Mesenchymal stem cell (in vitro differentiated cells and primary cell): ENCODE measurements at regions not wholly inside any gene's neighbourhood (a gene's known extent, or its start where the extent isn't known, plus 50 kb on each side); places are given as distances from the start of the nearest gene placed in this dataset.
A peak's percentile ranks its signal among the peaks of the same experiment; 100 is the strongest.

Experiments used
- DNase-seq: peaks from one replicate; pipeline ENCODE4 v3.0.0-alpha.2; 2013
- H2AFZ ChIP-seq: one replicate; pipeline ENCODE4 v1.6.1; 2013; ENCODE audit warnings: low read depth, mild to moderate bottlenecking, control low read depth, inconsistent platforms, low read length, moderate library complexity
- H2AK5ac ChIP-seq: 2 replicates; pipeline ENCODE4 v1.6.1; 2013; ENCODE audit warnings: low read length, moderate library complexity, mild to moderate bottlenecking, inconsistent platforms; ENCODE audit not compliant: severe bottlenecking
- H2BK120ac ChIP-seq: one replicate; pipeline ENCODE4 v1.6.1; 2013; ENCODE audit warnings: low read depth, mild to moderate bottlenecking, inconsistent platforms, low read length, moderate library complexity
- H2BK12ac ChIP-seq, 2 experiments: one replicate each; pipeline ENCODE4 v1.6.1; 2013; ENCODE audit warnings: inconsistent platforms in 2 of 2, low read length in 2 of 2, mild to moderate bottlenecking in 2 of 2, moderate library complexity in 2 of 2, control low read depth in 1 of 2
- H2BK15ac ChIP-seq: one replicate; pipeline ENCODE4 v1.6.1; 2013; ENCODE audit warnings: mild to moderate bottlenecking, low read depth, inconsistent platforms; ENCODE audit not compliant: poor library complexity, severe bottlenecking
- H2BK5ac ChIP-seq: 2 replicates; pipeline ENCODE4 v1.6.1; 2013; ENCODE audit warnings: low read depth, mild to moderate bottlenecking, low read length, control low read depth, inconsistent platforms; ENCODE audit not compliant: poor library complexity, severe bottlenecking
- H3K14ac ChIP-seq, 2 experiments: one replicate each; pipeline ENCODE4 v1.6.1; 2013; ENCODE audit warnings: inconsistent platforms in 2 of 2, low read length in 2 of 2, control low read depth in 1 of 2, mild to moderate bottlenecking in 1 of 2, moderate library complexity in 1 of 2
- H3K18ac ChIP-seq, 2 experiments: one replicate each; pipeline ENCODE4 v1.6.1; 2013; ENCODE audit warnings: inconsistent platforms in 2 of 2, low read length in 2 of 2, control low read depth in 1 of 2, low read depth in 1 of 2, mild to moderate bottlenecking in 1 of 2
- H3K23ac ChIP-seq, 2 experiments: one replicate each; pipeline ENCODE4 v1.6.1; 2013; ENCODE audit warnings: inconsistent platforms in 2 of 2, low read length in 2 of 2, mild to moderate bottlenecking in 2 of 2, moderate library complexity in 2 of 2, control low read depth in 1 of 2
- H3K27ac ChIP-seq: 2 replicates; pipeline ENCODE4 v1.5.1; 2013; ENCODE audit warnings: mild to moderate bottlenecking, moderate library complexity, low read length, control low read depth, inconsistent platforms; ENCODE audit not compliant: poor library complexity, severe bottlenecking
- H3K27me3 ChIP-seq, 2 experiments: 2 replicates each; pipeline versions ENCODE4 v1.6.1 to v1.7.0; 2013; ENCODE audit warnings: low read length in 2 of 2, mild to moderate bottlenecking in 2 of 2, moderate library complexity in 2 of 2, control low read depth in 1 of 2, inconsistent platforms in 1 of 2; ENCODE audit not compliant: control insufficient read depth in 1 of 2, insufficient read depth in 1 of 2
- H3K36me3 ChIP-seq, 2 experiments: 2 replicates each; pipeline versions ENCODE4 v1.6.1 to v1.7.0; 2013; ENCODE audit warnings: low read length in 2 of 2, control low read depth in 1 of 2, inconsistent platforms in 1 of 2, low read depth in 1 of 2, mild to moderate bottlenecking in 1 of 2; ENCODE audit not compliant: insufficient read depth in 2 of 2, control insufficient read depth in 1 of 2
- H3K4ac ChIP-seq, 2 experiments: one replicate each; pipeline ENCODE4 v1.6.1; 2013; ENCODE audit warnings: inconsistent platforms in 2 of 2, low read length in 2 of 2, mild to moderate bottlenecking in 2 of 2, moderate library complexity in 2 of 2, control low read depth in 1 of 2, low read depth in 1 of 2
- H3K4me1 ChIP-seq: 2 replicates; pipeline ENCODE4 v1.6.1; 2013; ENCODE audit warnings: low read depth, low read length, control low read depth; ENCODE audit not compliant: control insufficient read depth, insufficient read depth
- H3K4me2 ChIP-seq: 2 replicates; pipeline ENCODE4 v1.6.1; 2013; ENCODE audit warnings: low read length, mild to moderate bottlenecking, inconsistent platforms; ENCODE audit not compliant: poor library complexity, severe bottlenecking
- H3K4me3 ChIP-seq, 2 experiments: 2 replicates each; pipeline versions ENCODE4 v1.5.1 to v1.7.0; 2013; ENCODE audit warnings: low read length in 2 of 2, mild to moderate bottlenecking in 2 of 2, control low read depth in 1 of 2, low read depth in 1 of 2; ENCODE audit not compliant: insufficient read depth in 1 of 2
- H3K79me1 ChIP-seq: replicated peaks from 2 replicates; pipeline ENCODE4 v1.6.1; 2013; ENCODE audit warnings: mild to moderate bottlenecking, control low read depth, low read length, inconsistent platforms; ENCODE audit not compliant: poor library complexity, severe bottlenecking
- H3K9ac ChIP-seq: 2 replicates; pipeline ENCODE4 v1.7.0; 2013; ENCODE audit warnings: mild to moderate bottlenecking, low read length, moderate library complexity
- H3K9me3 ChIP-seq: 2 replicates; pipeline ENCODE4 v1.7.0; 2013; ENCODE audit warnings: mild to moderate bottlenecking, low read length; ENCODE audit not compliant: control insufficient read depth
- H4K8ac ChIP-seq: one replicate; pipeline ENCODE4 v1.6.1; 2013; ENCODE audit warnings: inconsistent platforms, mild to moderate bottlenecking, low read length, moderate library complexity
- H4K91ac ChIP-seq: one replicate; pipeline ENCODE4 v1.6.1; 2013; ENCODE audit warnings: mild to moderate bottlenecking, low read length, inconsistent platforms
- whole genome bisulfite sequencing: methylation state at CpG from one replicate; pipeline ENCODE4 v1.1.7; 2013; ENCODE audit warnings: mixed read lengths; 5-methylcytosine and 5-hydroxymethylcytosine counted together

DNA sequence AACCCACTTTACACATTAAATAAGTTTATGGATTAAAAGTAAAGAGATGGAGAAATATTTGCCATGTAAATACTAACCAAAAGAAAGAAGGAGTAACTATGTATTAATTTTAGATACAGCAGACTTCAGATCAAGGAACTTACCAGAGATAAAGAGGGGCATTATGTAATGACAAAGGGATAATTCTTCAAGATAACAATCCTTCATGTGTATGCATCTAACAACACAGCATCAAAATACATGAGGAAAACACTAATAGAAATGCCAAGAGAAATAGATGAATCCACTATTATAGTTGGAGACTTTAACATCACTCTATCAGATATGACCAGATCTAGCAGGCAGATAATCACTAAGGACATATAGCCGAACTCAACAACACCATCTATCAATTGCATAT is 149.8 kb upstream of the ANKRD55 start:
- Histone ChIP-seq H3K18ac (no peak overlapping the region), H3K14ac (no peak overlapping the region), H2BK12ac (no peak overlapping the region), H3K4me1 (no peaks in the 10 kb centered on the region), H3K79me1 (no peaks in the 10 kb centered on the region), H2BK15ac (no peak overlapping the region), H3K27me3 (peaks cover 0 to 3% of the 10 kb centered on the region in 2 experiments), H3K27ac (no peak overlapping the region), H4K91ac (no peak overlapping the region), H3K9ac (no peak overlapping the region), H3K4ac (no peak overlapping the region), H3K36me3 (no peaks in the 10 kb centered on the region), H2BK120ac (no peak overlapping the region), H2AK5ac (no peak overlapping the region), H3K23ac (no peak overlapping the region), H3K4me3 (no peak overlapping the region), H2BK5ac (no peak overlapping the region), H3K9me3 (no peaks in the 10 kb centered on the region), H3K4me2 (no peak overlapping the region), H2AFZ (no peak overlapping the region), H4K8ac (no peak overlapping the region)
- no peak for DNase-seq
- 92% methylated on average over 1 of the region's 1 CpG for WGBS

GRCh38 chr5:56377573-56377972 is 144.4 kb upstream of the ANKRD55 start:
- no peaks in the 10 kb centered on the region for H3K36me3 ChIP-seq
- no peak overlapping the region for H3K27ac ChIP-seq
- no peaks in the 10 kb centered on the region for H3K4me1 ChIP-seq

GRCh38 chr5:56376128-56376527 is 143.0 kb upstream of the ANKRD55 start:
- H3K4me3 ChIP-seq: no peak overlapping the region
- H3K9ac ChIP-seq: no peak overlapping the region
- no peak overlapping the region for H4K91ac ChIP-seq
- no peak for DNase-seq
- no peak overlapping the region for H3K27ac ChIP-seq
- H2AK5ac ChIP-seq: no peak overlapping the region
- no peak overlapping the region for H4K8ac ChIP-seq
- H2BK120ac ChIP-seq: no peak overlapping the region
- WGBS: 98% methylated on average over 2 of the region's 2 CpGs
- no peaks in the 10 kb centered on the region for H3K79me1 ChIP-seq
- H2BK5ac ChIP-seq: no peak overlapping the region
- no peaks in the 10 kb centered on the region for H3K4me1 ChIP-seq
- no peak overlapping the region for H3K4me2 ChIP-seq
- H3K14ac ChIP-seq: no peak overlapping the region
- no peak overlapping the region for H2AFZ ChIP-seq
- peaks cover 3% of the 10 kb centered on the region for H3K9me3 ChIP-seq
- H2BK15ac ChIP-seq: no peak overlapping the region
- H3K36me3 ChIP-seq: no peaks in the 10 kb centered on the region
- H3K18ac ChIP-seq: no peak overlapping the region
- H3K23ac ChIP-seq: no peak overlapping the region
- H3K4ac ChIP-seq: no peak overlapping the region
- no peaks in the 10 kb centered on the region for H3K27me3 ChIP-seq
- H2BK12ac ChIP-seq: no peak overlapping the region

More at GRCh38 chr5:56377573-56377972, 144.4 kb upstream of the ANKRD55 start:
- H3K4me2 ChIP-seq: no peak overlapping the region
- H2BK120ac ChIP-seq: no peak overlapping the region
- no peak for DNase-seq
- no peak overlapping the region for H3K14ac ChIP-seq
- H3K4ac ChIP-seq: no peak overlapping the region
- H3K79me1 ChIP-seq: no peaks in the 10 kb centered on the region
- H2BK5ac ChIP-seq: no peak overlapping the region
- H3K9me3 ChIP-seq: peaks cover 3% of the 10 kb centered on the region
- no peaks in the 10 kb centered on the region for H3K27me3 ChIP-seq
- no peak overlapping the region for H3K23ac ChIP-seq
- no peak overlapping the region for H2AK5ac ChIP-seq
- no peak overlapping the region for H4K8ac ChIP-seq
- H3K9ac ChIP-seq: no peak overlapping the region
- H3K18ac ChIP-seq: no peak overlapping the region
- H2AFZ ChIP-seq: no peak overlapping the region
- no peak overlapping the region for H2BK12ac ChIP-seq
- H2BK15ac ChIP-seq: no peak overlapping the region
- H3K4me3 ChIP-seq: no peak overlapping the region
- no peak overlapping the region for H4K91ac ChIP-seq

GRCh38 chr5:56375011-56375410 is 141.9 kb upstream of the ANKRD55 start:
- no peaks in the 10 kb centered on the region for H3K4me1 ChIP-seq
- 93% methylated on average over 5 of the region's 5 CpGs for WGBS

More at GRCh38 chr5:56375011-56375410, 141.9 kb upstream of the ANKRD55 start:
- Histone ChIP-seq H3K23ac (no peak overlapping the region), H2BK15ac (no peak overlapping the region), H2AFZ (no peak overlapping the region), H3K4me2 (no peak overlapping the region), H3K14ac (no peak overlapping the region), H3K36me3 (no peaks in the 10 kb centered on the region), H3K4me3 (no peak overlapping the region), H4K8ac (no peak overlapping the region), H3K9me3 (peaks cover 3% of the 10 kb centered on the region), H4K91ac (no peak overlapping the region), H3K18ac (no peak overlapping the region), H2AK5ac (no peak overlapping the region), H3K4ac (no peak overlapping the region), H3K79me1 (no peaks in the 10 kb centered on the region), H2BK120ac (no peak overlapping the region), H3K27ac (no peak overlapping the region), H3K9ac (no peak overlapping the region), H2BK12ac (peak overlapping the region in 1 of 2 experiments; percentile 32), H2BK5ac (no peak overlapping the region), H3K27me3 (no peaks in the 10 kb centered on the region)
- DNase-seq: no peak
